ENCODE measurements at regions not wholly inside any gene's neighbourhood (a gene's known extent, or its start where the extent isn't known, plus 50 kb on each side); places are given as distances from the start of the nearest gene placed in this dataset.
A peak's percentile ranks its signal among the peaks of the same experiment; 100 is the strongest.

GRCh38 chr18:9008709-9009635, 93.5 kb upstream of the NDUFV2 start (continued):
- TF ChIP-seq RAD51 (IDR thresholded peaks at IDR 0.05; ENCODE audit: borderline replicate concordance, low read depth), result peak; percentile 64
- TF ChIP-seq ZNF134 (CRISPR knock-in tag; conservative IDR thresholded peaks at IDR 0.05), result peak; percentile 40; the same call in 1 of the 2 replicates
- peak in 1 of 2 experiments; percentile 19 for TF ChIP-seq NRF1 (conservative IDR thresholded peaks at IDR 0.05 in 1 of 2, IDR thresholded peaks at IDR 0.05 in 1 of 2)
- TF ChIP-seq CCAR2 (IDR thresholded peaks at IDR 0.05; ENCODE audit: low read depth, low read length), result no peak
- TF ChIP-seq XRCC3 (IDR thresholded peaks at IDR 0.05), result no peak
- no peak for TF ChIP-seq HNRNPH1 (optimal IDR thresholded peaks at IDR 0.05; ENCODE audit: low read depth, low read length)
- TF ChIP-seq MAFG (tag; conservative IDR thresholded peaks at IDR 0.05), result peak; percentile 91
- TF ChIP-seq BDP1 (IDR thresholded peaks at IDR 0.05; ENCODE audit: insufficient read depth, insufficient read length), result no peak
- TF ChIP-seq ZFX (CRISPR knock-in tag; IDR thresholded peaks at IDR 0.05), result no peak
- TF ChIP-seq SRSF1 (IDR thresholded peaks at IDR 0.05; ENCODE audit: low read depth, low read length), result no peak
- TF ChIP-seq ZNF282 (CRISPR knock-in tag; IDR thresholded peaks at IDR 0.05), result no peak
- peak; percentile 91 for TF ChIP-seq ZNF644 (tag; IDR thresholded peaks at IDR 0.05; ENCODE audit: low read depth)
- TF ChIP-seq ELF2 (CRISPR knock-in tag; IDR thresholded peaks at IDR 0.05), result no peak
- TF ChIP-seq, protein P1, sequence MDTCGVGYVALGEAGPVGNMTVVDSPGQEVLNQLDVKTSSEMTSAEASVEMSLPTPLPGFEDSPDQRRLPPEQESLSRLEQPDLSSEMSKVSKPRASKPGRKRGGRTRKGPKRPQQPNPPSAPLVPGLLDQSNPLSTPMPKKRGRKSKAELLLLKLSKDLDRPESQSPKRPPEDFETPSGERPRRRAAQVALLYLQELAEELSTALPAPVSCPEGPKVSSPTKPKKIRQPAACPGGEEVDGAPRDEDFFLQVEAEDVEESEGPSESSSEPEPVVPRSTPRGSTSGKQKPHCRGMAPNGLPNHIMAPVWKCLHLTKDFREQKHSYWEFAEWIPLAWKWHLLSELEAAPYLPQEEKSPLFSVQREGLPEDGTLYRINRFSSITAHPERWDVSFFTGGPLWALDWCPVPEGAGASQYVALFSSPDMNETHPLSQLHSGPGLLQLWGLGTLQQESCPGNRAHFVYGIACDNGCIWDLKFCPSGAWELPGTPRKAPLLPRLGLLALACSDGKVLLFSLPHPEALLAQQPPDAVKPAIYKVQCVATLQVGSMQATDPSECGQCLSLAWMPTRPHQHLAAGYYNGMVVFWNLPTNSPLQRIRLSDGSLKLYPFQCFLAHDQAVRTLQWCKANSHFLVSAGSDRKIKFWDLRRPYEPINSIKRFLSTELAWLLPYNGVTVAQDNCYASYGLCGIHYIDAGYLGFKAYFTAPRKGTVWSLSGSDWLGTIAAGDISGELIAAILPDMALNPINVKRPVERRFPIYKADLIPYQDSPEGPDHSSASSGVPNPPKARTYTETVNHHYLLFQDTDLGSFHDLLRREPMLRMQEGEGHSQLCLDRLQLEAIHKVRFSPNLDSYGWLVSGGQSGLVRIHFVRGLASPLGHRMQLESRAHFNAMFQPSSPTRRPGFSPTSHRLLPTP (IDR thresholded peaks at IDR 0.05; ENCODE audit: borderline replicate concordance, extremely low read depth, insufficient read length), result peak; percentile 59
- no peak for TF ChIP-seq EGR1 (conservative IDR thresholded peaks at IDR 0.05)
- no peak; the same call in 1 of the 2 replicates for TF ChIP-seq TAF7 (tag; IDR thresholded peaks at IDR 0.05)
- TF ChIP-seq KLF16 (IDR thresholded peaks at IDR 0.05), result peak; percentile 98
- no peak for TF ChIP-seq ZSCAN29 (IDR thresholded peaks at IDR 0.05)
- no peak for TF ChIP-seq SRSF9 (IDR thresholded peaks at IDR 0.05; ENCODE audit: borderline replicate concordance, low read depth, low read length)
- peak; percentile 89; the same call in 1 of the 2 replicates for TF ChIP-seq BACH1 (tag; IDR thresholded peaks at IDR 0.05)
- TF ChIP-seq TAF15 (IDR thresholded peaks at IDR 0.05; ENCODE audit: low read depth, low read length), result no peak
- TF ChIP-seq MAZ (CRISPR knock-in tag; conservative IDR thresholded peaks at IDR 0.05 in 1 of 2, IDR thresholded peaks at IDR 0.05 in 1 of 2), result peak; percentile 63 to 91
- TF ChIP-seq ATF7 (IDR thresholded peaks at IDR 0.05), result peak; percentile 94
- no peak for TF ChIP-seq RBM25 (IDR thresholded peaks at IDR 0.05; ENCODE audit: low read depth, low read length, severe bottlenecking)
- no peak for TF ChIP-seq PHB (CRISPR knock-in tag; IDR thresholded peaks at IDR 0.05)
- TF ChIP-seq, protein P2, sequence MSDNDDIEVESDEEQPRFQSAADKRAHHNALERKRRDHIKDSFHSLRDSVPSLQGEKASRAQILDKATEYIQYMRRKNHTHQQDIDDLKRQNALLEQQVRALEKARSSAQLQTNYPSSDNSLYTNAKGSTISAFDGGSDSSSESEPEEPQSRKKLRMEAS (CRISPR knock-in tag; IDR thresholded peaks at IDR 0.05), result 0 out of 2 replicates have a peak, but pooled peaks have one; percentile 34
- TF ChIP-seq RHOXF2B (CRISPR knock-in tag; conservative IDR thresholded peaks at IDR 0.05), result 0 out of 2 replicates have a peak, but pooled peaks have one; percentile 10
- TF ChIP-seq ILF3 (IDR thresholded peaks at IDR 0.05; ENCODE audit: borderline replicate concordance), result no peak

Data from K562 (cell line).